Stomach (tissue), 8 donors: ENCODE measurements at regions not wholly inside any gene's neighbourhood (a gene's known extent, or its start where the extent isn't known, plus 50 kb on each side); places are given as distances from the start of the nearest gene placed in this dataset.
A peak's percentile ranks its signal among the peaks of the same experiment; 100 is the strongest.

ENCODE experiments used
- DNase-seq, 2 donors: peaks; one replicate each; pipeline versions ENCODE4 v3.0.0 to v3.0.0-alpha.2; 2013 to 2019
- H3K27ac ChIP-seq, 5 donors: fragments of 200-600 bp in 4 of 5; sonication (generic) in 4 of 5; one replicate each; pipeline ENCODE4 v1.5.1; 2013 to 2019; ENCODE audit warnings: mild to moderate bottlenecking in 1 of 5, moderate library complexity in 1 of 5
- H3K27me3 ChIP-seq, 3 donors: fragments of 200-600 bp; sonication (generic); one replicate each; pipeline ENCODE4 v1.5.1; 2017 to 2019; ENCODE audit warnings: mixed run types in 1 of 3
- H3K36me3 ChIP-seq, 4 donors: fragments of 200-600 bp; sonication (generic); 1 replicate in 3 of 4; 2 replicates in 1 of 4; pipeline ENCODE4 v1.5.1; 2016 to 2019
- H3K4me1 ChIP-seq, 4 donors: fragments of 200-600 bp; sonication (generic); one replicate each; pipeline ENCODE4 v1.5.1; 2016 to 2019
- H3K4me3 ChIP-seq, 4 donors: fragments of 200-600 bp; sonication (generic) in 3 of 4; one replicate each; pipeline ENCODE4 v1.5.1; 2016 to 2019; ENCODE audit warnings: mild to moderate bottlenecking in 1 of 4
- H3K9me3 ChIP-seq, 4 donors: fragments of 200-600 bp; sonication (generic); one replicate each; pipeline ENCODE4 v1.5.1; 2016 to 2019
- EP300 ChIP-seq: sonication (generic); formaldehyde crosslinking; IDR thresholded peaks from one replicate; pipeline ENCODE4 v1.6.1; 2017; ENCODE audit warnings: antibody characterized with exemption
- POLR2A ChIP-seq, 4 donors: fragments of 450-650 bp; IDR thresholded peaks; one replicate each; pipeline ENCODE4 v1.6.1; 2016; ENCODE audit warnings: antibody characterized with exemption in 4 of 4, control low read depth in 2 of 4, mild to moderate bottlenecking in 1 of 4, moderate library complexity in 1 of 4
- POLR2AphosphoS5 ChIP-seq, 3 donors: sonication (generic); formaldehyde crosslinking; IDR thresholded peaks; one replicate each; pipeline ENCODE4 v1.6.1; 2016; ENCODE audit warnings: antibody characterized with exemption in 3 of 3
- WGBS, 5 donors: extraction: QIAGEN DNeasy Blood & Tissue Kit in 3 of 5; methylation state at CpG; one replicate each; pipeline versions ENCODE4 v1.1.5 to v1.1.7; 2013 to 2018; 5-methylcytosine and 5-hydroxymethylcytosine counted together
- intact Hi-C: fragments of 100-400 bp; cut with DNase I; formaldehyde crosslinking; loops from one replicate; pipeline ENCODE4 v1.15.1; 2023; ENCODE audit warnings: low total_unique reads
- TF ChIP-seq, protein P1 (sequence below), 7 experiments: fragments of 450-650 bp in 4 of 7; fragments of 200-600 bp in 3 of 7; sonication (generic) in 3 of 7; IDR thresholded peaks; one replicate each; pipeline ENCODE4 v1.5.1; 2016 to 2019; ENCODE audit warnings: antibody characterized with exemption in 7 of 7, control low read depth in 2 of 7, mild to moderate bottlenecking in 1 of 7
- donor health status: healthy with polysubstance abuse.
- donor health status: Bipolar disorder and iron deficiency.
- donor health status: healthy.

DNA sequence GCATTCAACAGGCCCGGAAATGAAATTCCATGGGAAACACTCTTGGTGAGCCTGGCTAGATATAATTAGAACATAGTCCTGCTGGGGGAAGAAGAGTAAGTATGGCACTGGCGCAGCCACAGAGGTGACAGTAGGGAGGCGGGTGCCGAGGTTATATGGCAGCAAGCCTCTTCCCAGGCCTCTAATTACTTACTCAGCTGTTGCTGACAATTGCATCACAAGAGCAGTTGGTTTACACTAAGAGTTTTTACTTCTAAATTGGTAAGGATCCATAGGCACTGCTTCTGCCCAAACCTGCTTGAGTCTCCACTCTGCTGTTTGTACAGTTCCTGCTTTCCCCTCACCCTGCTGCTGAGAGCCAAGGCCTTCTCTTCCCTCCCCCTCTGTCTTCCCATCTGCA is 93.3 kb upstream of the DUSP5 start:
- Histone ChIP-seq H3K4me1 (peaks cover 3 to 25% (median 11%) of the 10 kb centered on the region in 4 donors), H3K27me3 (no peaks in the 10 kb centered on the region), H3K9me3 (no peaks in the 10 kb centered on the region), H3K27ac (no peak overlapping the region), H3K4me3 (no peak overlapping the region), H3K36me3 (no peaks in the 10 kb centered on the region)
- TF ChIP-seq, protein P1, sequence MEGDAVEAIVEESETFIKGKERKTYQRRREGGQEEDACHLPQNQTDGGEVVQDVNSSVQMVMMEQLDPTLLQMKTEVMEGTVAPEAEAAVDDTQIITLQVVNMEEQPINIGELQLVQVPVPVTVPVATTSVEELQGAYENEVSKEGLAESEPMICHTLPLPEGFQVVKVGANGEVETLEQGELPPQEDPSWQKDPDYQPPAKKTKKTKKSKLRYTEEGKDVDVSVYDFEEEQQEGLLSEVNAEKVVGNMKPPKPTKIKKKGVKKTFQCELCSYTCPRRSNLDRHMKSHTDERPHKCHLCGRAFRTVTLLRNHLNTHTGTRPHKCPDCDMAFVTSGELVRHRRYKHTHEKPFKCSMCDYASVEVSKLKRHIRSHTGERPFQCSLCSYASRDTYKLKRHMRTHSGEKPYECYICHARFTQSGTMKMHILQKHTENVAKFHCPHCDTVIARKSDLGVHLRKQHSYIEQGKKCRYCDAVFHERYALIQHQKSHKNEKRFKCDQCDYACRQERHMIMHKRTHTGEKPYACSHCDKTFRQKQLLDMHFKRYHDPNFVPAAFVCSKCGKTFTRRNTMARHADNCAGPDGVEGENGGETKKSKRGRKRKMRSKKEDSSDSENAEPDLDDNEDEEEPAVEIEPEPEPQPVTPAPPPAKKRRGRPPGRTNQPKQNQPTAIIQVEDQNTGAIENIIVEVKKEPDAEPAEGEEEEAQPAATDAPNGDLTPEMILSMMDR (IDR thresholded peaks at IDR 0.05): no peak
- TF ChIP-seq POLR2AphosphoS5 (IDR thresholded peaks at IDR 0.05): no peak
- TF ChIP-seq EP300: no peak
- no peak for TF ChIP-seq POLR2A (IDR thresholded peaks at IDR 0.05)
- no peak for DNase-seq
- intact Hi-C loops: no loop called here
- 79 to 89% (median 88%) methylated on average over 4 of the region's 4 CpGs for WGBS, 5 donors

DNA sequence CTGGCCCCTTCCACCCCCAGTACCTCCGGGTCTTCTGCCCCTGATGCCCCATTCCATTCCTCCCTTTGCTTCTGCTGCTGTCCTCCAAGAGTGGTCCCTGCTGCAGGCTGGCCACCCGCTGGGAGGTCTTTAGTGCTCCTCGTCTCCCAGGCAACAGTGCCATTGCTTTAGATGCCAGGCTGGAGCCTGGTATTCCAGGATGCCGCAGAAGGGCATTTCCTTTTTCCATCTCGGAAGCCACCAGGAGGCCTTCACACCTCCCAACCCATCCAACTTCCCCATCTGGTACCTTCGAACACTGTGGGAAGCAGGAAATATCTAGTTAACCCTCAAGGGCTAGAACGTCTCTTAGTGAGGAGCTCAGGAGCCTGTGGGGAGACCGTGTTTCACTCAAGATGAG is 92.9 kb upstream of the DUSP5 start:
- H3K27me3 ChIP-seq: no peaks in the 10 kb centered on the region
- WGBS, 5 donors: 78 to 89% (median 86%) methylated on average over 7 to 8 of the region's 8 CpGs
- intact Hi-C loops: no loop called here
- TF ChIP-seq EP300 (no peak), POLR2A (IDR thresholded peaks at IDR 0.05) (no peak), POLR2AphosphoS5 (IDR thresholded peaks at IDR 0.05) (no peak)
- TF ChIP-seq, protein P1 (IDR thresholded peaks at IDR 0.05): no peak
- no peak overlapping the region for H3K4me3 ChIP-seq
- H3K36me3 ChIP-seq: no peaks in the 10 kb centered on the region
- H3K4me1 ChIP-seq: peaks cover 0 to 23% (median 9%) of the 10 kb centered on the region in 4 donors
- no peak for DNase-seq
- H3K27ac ChIP-seq: no peak overlapping the region
- no peaks in the 10 kb centered on the region for H3K9me3 ChIP-seq

DNA sequence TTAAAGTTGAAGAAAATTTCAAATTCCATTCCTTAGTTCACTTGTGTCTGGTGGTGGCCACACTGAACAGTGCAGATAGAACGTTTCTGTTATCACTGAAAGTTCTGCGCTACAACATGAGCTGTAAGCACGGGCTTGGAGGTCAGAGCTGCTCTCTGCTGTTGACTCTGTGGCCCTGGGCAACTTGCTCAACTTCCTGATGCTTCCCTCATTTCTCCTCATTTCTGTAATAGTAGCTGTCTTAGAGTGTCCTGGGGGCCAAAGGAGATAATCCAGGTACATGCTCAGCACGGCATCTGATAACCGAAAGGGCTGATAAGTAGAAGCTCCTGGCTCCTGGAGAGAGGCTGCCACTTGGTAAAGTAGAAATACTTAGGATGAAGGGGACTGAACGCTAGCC is 92.3 kb upstream of the DUSP5 start:
- H3K36me3 ChIP-seq: no peaks in the 10 kb centered on the region
- intact Hi-C loops: no loop called here
- no peaks in the 10 kb centered on the region for H3K9me3 ChIP-seq
- no peak for TF ChIP-seq POLR2AphosphoS5 (IDR thresholded peaks at IDR 0.05)
- no peak overlapping the region for H3K4me3 ChIP-seq
- DNase-seq: no peak
- no peak overlapping the region for H3K27ac ChIP-seq
- no peaks in the 10 kb centered on the region for H3K27me3 ChIP-seq
- H3K4me1 ChIP-seq: peaks cover 0 to 26% (median 13%) of the 10 kb centered on the region in 4 donors
- WGBS, 5 donors: 65 to 83% (median 74%) methylated on average over 6 of the region's 6 CpGs

DNA sequence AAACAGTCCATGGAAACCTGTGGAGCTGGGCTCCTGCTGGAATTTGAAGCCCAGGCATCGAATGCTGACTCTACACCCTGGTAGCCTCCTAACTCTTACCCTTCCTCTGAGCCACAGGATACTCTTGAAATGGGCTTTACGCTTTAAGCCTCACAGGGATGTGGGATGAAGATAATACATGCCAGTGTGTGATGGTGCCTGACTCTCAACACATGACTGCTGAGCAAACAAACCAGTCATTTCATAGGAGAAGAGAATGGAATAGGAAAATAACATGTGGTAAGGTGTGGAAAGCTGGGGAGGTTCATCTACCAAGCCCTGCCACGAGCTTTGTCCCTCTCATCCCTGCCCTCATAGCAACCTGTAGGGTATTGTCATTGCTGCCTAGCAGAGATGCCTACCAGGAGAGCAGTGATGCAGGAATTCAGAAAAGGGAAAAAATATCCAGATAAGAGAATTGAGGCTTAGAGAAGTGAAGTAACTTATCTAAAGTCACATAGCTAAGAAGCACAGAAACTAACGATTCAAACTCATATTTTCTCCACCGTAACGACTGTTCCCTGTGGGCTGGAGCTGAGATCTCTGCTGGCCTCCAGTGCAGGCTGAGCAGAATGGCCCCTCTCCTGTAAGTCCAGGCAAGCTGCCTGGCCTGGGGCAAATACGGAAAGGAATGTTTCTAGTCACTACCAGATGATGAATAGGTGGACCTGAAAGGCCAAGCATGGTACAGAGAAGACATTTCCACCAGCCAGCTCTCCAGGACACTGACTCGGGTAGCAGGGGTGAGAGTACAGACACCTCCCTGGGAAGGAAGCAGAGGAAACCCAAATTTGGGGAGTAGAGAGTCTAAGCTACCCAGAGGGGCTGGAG is 90.2 kb upstream of the DUSP5 start:
- 78 to 87% (median 83%) methylated on average over 8 of the region's 8 CpGs for WGBS, 5 donors
- no peak for DNase-seq
- Histone ChIP-seq H3K4me1 (peaks cover 4 to 40% (median 21%) of the 10 kb centered on the region in 4 donors), H3K4me3 (no peak overlapping the region), H3K9me3 (no peaks in the 10 kb centered on the region), H3K27ac (peak overlapping the region in 2 of 5 donors; percentile 27 to 53), H3K36me3 (no peaks in the 10 kb centered on the region), H3K27me3 (no peaks in the 10 kb centered on the region)
- intact Hi-C loops: no loop called here
- no peak for TF ChIP-seq POLR2AphosphoS5 (IDR thresholded peaks at IDR 0.05)
- no peak for TF ChIP-seq POLR2A (IDR thresholded peaks at IDR 0.05)
- no peak for TF ChIP-seq EP300
- TF ChIP-seq, protein P1 (IDR thresholded peaks at IDR 0.05): no peak
